Nephron progenitor cell (in vitro differentiated cells): ENCODE measurements at regions not wholly inside any gene's neighbourhood (a gene's known extent, or its start where the extent isn't known, plus 50 kb on each side); places are given as distances from the start of the nearest gene placed in this dataset.

ENCODE experiments used
- DNase-seq: peaks from one replicate; pipeline ENCODE4 v3.0.0; 2021
- H3K27ac Mint-ChIP-seq: 2 replicates; pipeline ENCODE4 v1.8.0; 2021; ENCODE audit warnings: mild to moderate bottlenecking, moderate library complexity, mixed read lengths
- H3K27me3 Mint-ChIP-seq: 2 replicates; pipeline ENCODE4 v1.8.0; 2021; ENCODE audit warnings: mild to moderate bottlenecking, low read depth, mixed read lengths; ENCODE audit not compliant: poor library complexity
- H3K36me3 Mint-ChIP-seq: 2 replicates; pipeline ENCODE4 v1.8.0; 2021; ENCODE audit warnings: low read depth, mixed read lengths
- H3K4me1 Mint-ChIP-seq: 2 replicates; pipeline ENCODE4 v1.8.0; 2021; ENCODE audit warnings: mixed read lengths
- H3K4me3 Mint-ChIP-seq: 2 replicates; pipeline ENCODE4 v1.8.0; 2021; ENCODE audit warnings: mild to moderate bottlenecking, moderate library complexity, mixed read lengths
- H3K9me3 Mint-ChIP-seq: 2 replicates; pipeline ENCODE4 v1.8.0; 2021; ENCODE audit warnings: mild to moderate bottlenecking, moderate library complexity, mixed read lengths
- TF ChIP-seq, protein P1 (sequence below): fragments of 200-600 bp; sonication (generic); IDR thresholded peaks from 2 replicates; pipeline ENCODE4 v1.5.0; 2021; ENCODE audit warnings: antibody characterized with exemption

DNA sequence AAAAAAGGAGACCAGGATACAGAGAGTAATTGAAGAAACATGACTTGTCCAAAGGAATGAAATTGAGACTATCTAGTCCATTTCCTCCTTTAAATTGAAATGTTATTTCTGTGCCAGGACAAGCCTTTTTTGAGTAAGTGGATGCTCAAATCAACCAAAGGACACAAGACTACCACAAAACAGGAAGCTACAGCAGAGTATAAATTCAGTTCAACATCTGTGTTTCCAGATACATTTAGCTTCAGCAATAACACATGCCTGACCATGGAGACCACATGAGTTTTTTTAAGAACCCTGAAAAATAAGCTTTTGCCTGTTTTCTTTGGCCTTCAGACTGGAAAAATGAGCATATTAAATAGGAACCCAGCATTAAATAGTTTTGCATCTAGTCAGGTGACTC, 707.5 kb downstream of the ZWINT start:
- no peak for DNase-seq
- Mint-ChIP-seq H3K36me3 (no peaks in the 10 kb centered on the region), H3K4me3 (no peak overlapping the region), H3K4me1 (no peaks in the 10 kb centered on the region), H3K27ac (no peak overlapping the region), H3K9me3 (no peaks in the 10 kb centered on the region), H3K27me3 (no peaks in the 10 kb centered on the region)
- TF ChIP-seq, protein P1, sequence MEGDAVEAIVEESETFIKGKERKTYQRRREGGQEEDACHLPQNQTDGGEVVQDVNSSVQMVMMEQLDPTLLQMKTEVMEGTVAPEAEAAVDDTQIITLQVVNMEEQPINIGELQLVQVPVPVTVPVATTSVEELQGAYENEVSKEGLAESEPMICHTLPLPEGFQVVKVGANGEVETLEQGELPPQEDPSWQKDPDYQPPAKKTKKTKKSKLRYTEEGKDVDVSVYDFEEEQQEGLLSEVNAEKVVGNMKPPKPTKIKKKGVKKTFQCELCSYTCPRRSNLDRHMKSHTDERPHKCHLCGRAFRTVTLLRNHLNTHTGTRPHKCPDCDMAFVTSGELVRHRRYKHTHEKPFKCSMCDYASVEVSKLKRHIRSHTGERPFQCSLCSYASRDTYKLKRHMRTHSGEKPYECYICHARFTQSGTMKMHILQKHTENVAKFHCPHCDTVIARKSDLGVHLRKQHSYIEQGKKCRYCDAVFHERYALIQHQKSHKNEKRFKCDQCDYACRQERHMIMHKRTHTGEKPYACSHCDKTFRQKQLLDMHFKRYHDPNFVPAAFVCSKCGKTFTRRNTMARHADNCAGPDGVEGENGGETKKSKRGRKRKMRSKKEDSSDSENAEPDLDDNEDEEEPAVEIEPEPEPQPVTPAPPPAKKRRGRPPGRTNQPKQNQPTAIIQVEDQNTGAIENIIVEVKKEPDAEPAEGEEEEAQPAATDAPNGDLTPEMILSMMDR = no peak

DNA sequence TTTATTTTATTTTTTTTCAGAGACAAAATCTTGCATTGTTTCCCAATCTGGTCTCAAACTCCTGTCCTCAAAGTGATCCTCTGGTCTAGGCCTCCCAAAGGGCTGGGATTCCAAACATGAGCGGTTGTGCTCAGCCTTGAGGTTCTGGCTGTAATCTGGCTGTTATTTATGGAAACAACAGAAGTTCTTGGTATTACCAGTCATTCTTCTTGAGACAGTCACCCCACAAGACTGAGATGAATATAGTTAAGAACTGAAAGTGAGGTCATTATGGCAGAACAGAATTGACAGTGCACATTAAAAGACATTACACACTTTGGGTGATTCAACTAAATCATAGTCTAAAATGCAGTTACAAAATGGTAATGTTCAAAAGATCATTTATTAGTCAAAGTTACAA, 719.5 kb downstream of the ZWINT start:
- Mint-ChIP-seq H3K36me3 (no peaks in the 10 kb centered on the region), H3K4me3 (no peak overlapping the region), H3K27me3 (peaks cover 3% of the 10 kb centered on the region), H3K4me1 (no peaks in the 10 kb centered on the region), H3K27ac (no peak overlapping the region), H3K9me3 (no peaks in the 10 kb centered on the region)
- TF ChIP-seq, protein P1 = no peak
- DNase-seq = no peak

DNA sequence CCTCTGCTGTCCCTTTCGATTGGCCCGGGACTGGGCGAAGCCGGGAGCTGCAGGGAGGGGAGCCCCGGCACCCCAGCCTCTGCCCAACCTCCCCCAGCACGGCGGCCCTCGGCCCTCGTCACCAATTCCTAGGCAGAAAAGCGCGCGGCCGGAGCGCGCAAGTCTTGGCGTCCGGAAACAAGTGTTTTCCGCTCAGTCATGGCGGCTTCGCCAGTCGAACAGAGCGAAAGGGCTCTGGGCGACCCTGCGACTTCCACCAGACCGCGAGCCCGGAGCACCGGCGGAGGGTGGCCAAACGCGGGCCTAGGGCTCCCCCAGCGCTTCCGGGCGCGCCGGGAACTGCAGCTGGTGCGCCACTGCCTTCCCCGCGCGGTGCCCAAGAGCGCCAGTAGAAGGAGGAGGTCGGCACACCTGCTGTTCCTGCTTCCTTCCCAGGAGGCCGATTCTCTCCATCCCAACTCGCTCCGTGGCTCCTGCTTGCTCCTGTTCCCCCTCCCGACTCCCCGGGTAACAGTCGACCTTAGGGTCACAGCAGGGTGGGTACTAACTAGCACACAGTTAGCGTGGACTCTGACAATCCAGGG, 729.9 kb downstream of the ZWINT start:
- H3K27ac Mint-ChIP-seq = no peak overlapping the region
- H3K27me3 Mint-ChIP-seq = peaks cover 29% of the 10 kb centered on the region
- no peaks in the 10 kb centered on the region for H3K9me3 Mint-ChIP-seq
- TF ChIP-seq, protein P1 = peak; percentile 88
- peak; percentile 88 for DNase-seq
- H3K4me3 Mint-ChIP-seq = peak overlapping the region; percentile 89
- H3K36me3 Mint-ChIP-seq = no peaks in the 10 kb centered on the region
- H3K4me1 Mint-ChIP-seq = peaks cover 11% of the 10 kb centered on the region

DNA sequence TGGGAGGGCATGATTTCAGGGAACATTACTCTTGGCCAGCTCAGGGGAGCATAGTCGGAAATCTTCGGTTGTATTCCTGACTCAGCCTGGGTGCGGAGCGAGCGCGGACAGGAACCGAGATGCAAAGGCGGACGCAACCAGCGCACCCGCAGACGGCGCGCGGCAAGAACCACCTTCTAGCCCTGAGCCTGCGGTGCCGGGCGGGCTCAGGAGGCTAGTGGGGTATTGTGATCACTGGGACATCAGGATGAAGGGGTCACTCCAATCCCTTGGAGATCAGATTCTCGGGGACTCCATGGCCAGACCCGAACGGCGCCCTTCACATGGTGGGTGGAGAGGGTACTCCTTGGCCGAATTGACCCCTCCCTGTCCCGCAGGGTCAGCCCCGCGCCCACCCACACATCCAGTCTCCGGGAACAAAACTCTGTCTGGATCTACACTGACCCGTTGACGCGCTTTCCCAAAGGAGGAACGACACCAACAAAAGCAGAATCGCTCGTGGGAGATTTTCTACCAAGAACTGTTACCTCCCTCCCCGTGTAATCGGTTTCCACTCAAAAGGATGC, 730.5 kb downstream of the ZWINT start:
- peaks cover 11% of the 10 kb centered on the region for H3K4me1 Mint-ChIP-seq
- no peaks in the 10 kb centered on the region for H3K9me3 Mint-ChIP-seq
- peak overlapping the region; percentile 89 for H3K4me3 Mint-ChIP-seq
- no peak overlapping the region for H3K27ac Mint-ChIP-seq
- H3K36me3 Mint-ChIP-seq = no peaks in the 10 kb centered on the region
- peak; percentile 52 for DNase-seq
- TF ChIP-seq, protein P1 = no peak
- peaks cover 28% of the 10 kb centered on the region for H3K27me3 Mint-ChIP-seq

DNA sequence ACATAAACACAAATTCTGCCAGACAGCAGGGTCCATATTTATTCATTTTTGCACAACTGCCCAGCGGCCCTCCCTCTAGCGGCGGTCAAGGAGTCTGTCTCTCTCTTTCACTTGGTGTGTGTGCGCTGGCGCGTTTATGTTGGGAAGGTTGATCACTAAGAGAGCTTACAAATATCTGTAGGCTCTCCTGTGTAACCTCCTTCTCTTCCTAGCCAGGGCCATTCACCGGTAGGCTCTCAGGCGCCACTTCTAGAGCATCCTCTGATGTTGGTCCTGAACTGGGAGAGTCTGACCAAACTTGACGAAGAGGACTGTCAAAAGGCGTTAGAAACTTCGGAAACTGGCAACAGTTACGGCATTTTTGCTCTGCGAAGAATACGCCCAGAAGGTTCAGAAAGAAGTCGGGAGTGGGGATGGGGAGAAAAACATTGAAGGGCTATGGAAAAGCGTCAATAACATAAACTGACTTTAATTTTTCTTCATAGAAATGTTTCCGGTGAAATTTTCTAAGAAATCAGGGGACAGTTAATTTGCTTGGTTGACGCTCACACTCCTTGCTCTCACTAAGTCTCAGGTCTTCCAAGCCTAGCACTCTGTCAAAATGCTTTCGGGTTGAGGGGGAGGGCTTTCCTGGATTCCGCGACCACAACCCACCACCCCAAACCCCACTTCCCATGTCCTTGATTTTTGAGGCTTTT, 731.1 kb downstream of the ZWINT start:
- Mint-ChIP-seq H3K27ac (no peak overlapping the region), H3K27me3 (peaks cover 28% of the 10 kb centered on the region)

More for the DNA sequence above, 731.1 kb downstream of the ZWINT start:
- no peaks in the 10 kb centered on the region for H3K36me3 Mint-ChIP-seq
- peaks cover 11% of the 10 kb centered on the region for H3K4me1 Mint-ChIP-seq
- peak; percentile 65 for DNase-seq
- H3K4me3 Mint-ChIP-seq = peak overlapping the region; percentile 89
- no peaks in the 10 kb centered on the region for H3K9me3 Mint-ChIP-seq
- TF ChIP-seq, protein P1 = peak; percentile 78
